ENCODE measurements at regions not wholly inside any gene's neighbourhood (a gene's known extent, or its start where the extent isn't known, plus 50 kb on each side); places are given as distances from the start of the nearest gene placed in this dataset.

- Histone ChIP-seq H3K9me3 (no peaks in the 10 kb centered on the region), H3K36me3 (no peaks in the 10 kb centered on the region), H3K4me1 (peaks cover 0 to 21% (median 0%) of the 10 kb centered on the region in 9 donors), H3K27me3 (no peaks in the 10 kb centered on the region), H3K4me3 (no peak overlapping the region), H3K27ac (peak overlapping the region in 1 of 10 donors; percentile 71)
- ATAC-seq (peak in 2 of 8 donors; percentile 53 to 79), DNase-seq (no peak)
- intact Hi-C loops (cut with DNase I): no loop called here
- 53% methylated on average over 6 of the region's 6 CpGs for WGBS, 2 donors
- TF ChIP-seq CTCF (IDR thresholded peaks at IDR 0.05): no peak
Observed at GRCh38 chr10:33566001-33566400, 231.5 kb upstream of the NRP1 start.

- ATAC-seq: no peak
- H3K9me3 ChIP-seq: no peaks in the 10 kb centered on the region
- no peaks in the 10 kb centered on the region for H3K36me3 ChIP-seq
- DNase-seq: no peak
- no peak for TF ChIP-seq CTCF (IDR thresholded peaks at IDR 0.05)
- no peaks in the 10 kb centered on the region for H3K27me3 ChIP-seq
- intact Hi-C loops (cut with DNase I): no loop called here
- H3K4me3 ChIP-seq: no peak overlapping the region
- peak overlapping the region in 1 of 10 donors; percentile 71 for H3K27ac ChIP-seq
- peaks cover 0 to 17% (median 0%) of the 10 kb centered on the region in 9 donors for H3K4me1 ChIP-seq
Observed at GRCh38 chr10:33565231-33565630, 230.8 kb upstream of the NRP1 start.

- no peak for DNase-seq
- Histone ChIP-seq H3K4me1 (peaks cover 0 to 8% (median 0%) of the 10 kb centered on the region in 9 donors), H3K4me3 (no peak overlapping the region), H3K27me3 (peaks cover 0 to 4% (median 0%) of the 10 kb centered on the region in 7 donors), H3K9me3 (no peaks in the 10 kb centered on the region), H3K36me3 (no peaks in the 10 kb centered on the region), H3K27ac (no peak overlapping the region)
- 64 to 65% methylated on average over 4 of the region's 4 CpGs for WGBS, 2 donors
- TF ChIP-seq CTCF (IDR thresholded peaks at IDR 0.05): no peak
- intact Hi-C loops (cut with DNase I): no loop called here
- peak in 2 of 8 donors; percentile 26 to 77 for ATAC-seq
Observed at GRCh38 chr10:33559105-33559504, 224.6 kb upstream of the NRP1 start.

- WGBS, 2 donors: 85 to 89% methylated on average over 1 of the region's 1 CpG
- Histone ChIP-seq H3K27me3 (peaks cover 0 to 4% (median 0%) of the 10 kb centered on the region in 7 donors), H3K4me1 (peaks cover 0 to 8% (median 0%) of the 10 kb centered on the region in 9 donors), H3K9me3 (no peaks in the 10 kb centered on the region), H3K36me3 (no peaks in the 10 kb centered on the region), H3K4me3 (no peak overlapping the region), H3K27ac (no peak overlapping the region)
- ATAC-seq (no peak), DNase-seq (no peak)
- TF ChIP-seq CTCF (IDR thresholded peaks at IDR 0.05): no peak
- intact Hi-C loops (cut with DNase I): no loop called here
Observed at GRCh38 chr10:33557313-33557712, 222.8 kb upstream of the NRP1 start.
